ENCODE measurements at regions not wholly inside any gene's neighbourhood (a gene's known extent, or its start where the extent isn't known, plus 50 kb on each side); places are given as distances from the start of the nearest gene placed in this dataset.

DNA sequence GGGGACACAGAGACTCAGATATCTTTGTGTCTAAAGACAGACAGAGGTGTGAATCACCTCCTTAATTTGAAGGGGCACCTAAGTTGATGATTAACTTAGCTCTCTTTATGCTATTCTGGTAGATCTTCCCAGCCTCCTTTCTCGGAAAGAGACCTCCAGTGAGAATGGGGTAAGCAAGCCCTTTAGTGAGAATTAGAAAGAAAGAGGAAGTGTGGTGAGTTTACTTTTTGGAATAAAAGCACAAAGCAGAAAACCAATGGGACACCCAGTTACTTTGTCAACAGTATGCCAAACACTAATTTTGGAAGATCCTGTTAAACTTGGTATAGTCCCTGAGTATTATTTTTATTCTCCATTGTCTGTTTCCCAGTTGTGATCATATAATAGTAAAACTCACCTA, 302.8 kb upstream of the RASA1 start:
- TF ChIP-seq POLR2A (IDR thresholded peaks at IDR 0.05; ENCODE audit: low read depth, low read length): no peak
- TF ChIP-seq POLR2AphosphoS5 (IDR thresholded peaks at IDR 0.05; ENCODE audit: low read depth, low read length): no peak
- TF ChIP-seq TAF1 (IDR thresholded peaks at IDR 0.05; ENCODE audit: borderline replicate concordance, low read depth, low read length): no peak
